ENCODE measurements at regions not wholly inside any gene's neighbourhood (a gene's known extent, or its start where the extent isn't known, plus 50 kb on each side); places are given as distances from the start of the nearest gene placed in this dataset.

- H3K9ac ChIP-seq (ENCODE audit: low read depth, low read length): no peak overlapping the region
- H3K27me3 ChIP-seq (ENCODE audit: insufficient read depth, low read length): no peaks in the 10 kb centered on the region
- H3K36me3 ChIP-seq (ENCODE audit: insufficient read depth, low read length): no peaks in the 10 kb centered on the region
- H3K9me3 ChIP-seq (ENCODE audit: insufficient read depth, low read depth, low read length): no peaks in the 10 kb centered on the region
- no peak overlapping the region for H3K27ac ChIP-seq (ENCODE audit: low read depth, low read length)
- 91% methylated on average over 10 of the region's 10 CpGs for WGBS
- peaks cover 16% of the 10 kb centered on the region for H3K4me1 ChIP-seq (ENCODE audit: insufficient read depth, low read length)
- no peak overlapping the region for H3K4me3 ChIP-seq (ENCODE audit: low read length)
Measured at GRCh38 chr12:9389796-9390195, 181.6 kb upstream of the PZP start.

GRCh38 chr12:9388379-9388778 is 180.2 kb upstream of the PZP start:
- peaks cover 16% of the 10 kb centered on the region for H3K4me1 ChIP-seq (ENCODE audit: insufficient read depth, low read length)
- no peak overlapping the region for H3K27ac ChIP-seq (ENCODE audit: low read depth, low read length)
- no peaks in the 10 kb centered on the region for H3K27me3 ChIP-seq (ENCODE audit: insufficient read depth, low read length)
- H3K9ac ChIP-seq (ENCODE audit: low read depth, low read length): no peak overlapping the region
- no peaks in the 10 kb centered on the region for H3K9me3 ChIP-seq (ENCODE audit: insufficient read depth, low read depth, low read length)
- H3K36me3 ChIP-seq (ENCODE audit: insufficient read depth, low read length): no peaks in the 10 kb centered on the region
- H3K4me3 ChIP-seq (ENCODE audit: low read length): no peak overlapping the region
- 91% methylated on average over 8 of the region's 8 CpGs for WGBS

- no peak overlapping the region for H3K4me3 ChIP-seq (ENCODE audit: low read length)
- H3K9me3 ChIP-seq (ENCODE audit: insufficient read depth, low read depth, low read length): no peaks in the 10 kb centered on the region
- no peak overlapping the region for H3K27ac ChIP-seq (ENCODE audit: low read depth, low read length)
- no peak overlapping the region for H3K9ac ChIP-seq (ENCODE audit: low read depth, low read length)
- 82% methylated on average over 2 of the region's 2 CpGs for WGBS
- H3K27me3 ChIP-seq (ENCODE audit: insufficient read depth, low read length): no peaks in the 10 kb centered on the region
- H3K36me3 ChIP-seq (ENCODE audit: insufficient read depth, low read length): no peaks in the 10 kb centered on the region
- H3K4me1 ChIP-seq (ENCODE audit: insufficient read depth, low read length): peaks cover 11% of the 10 kb centered on the region
Measured at GRCh38 chr12:9387450-9387849, 179.3 kb upstream of the PZP start.

GRCh38 chr12:9383585-9383984 is 175.4 kb upstream of the PZP start:
- Histone ChIP-seq H3K36me3 (ENCODE audit: insufficient read depth, low read length) (no peaks in the 10 kb centered on the region), H3K9ac (ENCODE audit: low read depth, low read length) (no peak overlapping the region), H3K4me3 (ENCODE audit: low read length) (no peak overlapping the region), H3K27me3 (ENCODE audit: insufficient read depth, low read length) (no peaks in the 10 kb centered on the region), H3K9me3 (ENCODE audit: insufficient read depth, low read depth, low read length) (no peaks in the 10 kb centered on the region), H3K4me1 (ENCODE audit: insufficient read depth, low read length) (no peaks in the 10 kb centered on the region), H3K27ac (ENCODE audit: low read depth, low read length) (no peak overlapping the region)
- 66% methylated on average over 4 of the region's 4 CpGs for WGBS

GRCh38 chr12:9381619-9382018 is 173.4 kb upstream of the PZP start:
- Histone ChIP-seq H3K9ac (ENCODE audit: low read depth, low read length) (no peak overlapping the region), H3K36me3 (ENCODE audit: insufficient read depth, low read length) (no peaks in the 10 kb centered on the region), H3K4me1 (ENCODE audit: insufficient read depth, low read length) (no peaks in the 10 kb centered on the region), H3K27ac (ENCODE audit: low read depth, low read length) (no peak overlapping the region), H3K27me3 (ENCODE audit: insufficient read depth, low read length) (no peaks in the 10 kb centered on the region), H3K4me3 (ENCODE audit: low read length) (no peak overlapping the region), H3K9me3 (ENCODE audit: insufficient read depth, low read depth, low read length) (no peaks in the 10 kb centered on the region)
- WGBS: 95% methylated on average over 2 of the region's 2 CpGs

GRCh38 chr12:9380650-9381049 is 172.5 kb upstream of the PZP start:
- H3K36me3 ChIP-seq (ENCODE audit: insufficient read depth, low read length): no peaks in the 10 kb centered on the region
- H3K4me1 ChIP-seq (ENCODE audit: insufficient read depth, low read length): no peaks in the 10 kb centered on the region
- H3K9ac ChIP-seq (ENCODE audit: low read depth, low read length): no peak overlapping the region
- no peak overlapping the region for H3K27ac ChIP-seq (ENCODE audit: low read depth, low read length)
- no peak overlapping the region for H3K4me3 ChIP-seq (ENCODE audit: low read length)
- no peaks in the 10 kb centered on the region for H3K27me3 ChIP-seq (ENCODE audit: insufficient read depth, low read length)
- 94% methylated on average over 4 of the region's 4 CpGs for WGBS
- no peaks in the 10 kb centered on the region for H3K9me3 ChIP-seq (ENCODE audit: insufficient read depth, low read depth, low read length)

- Histone ChIP-seq H3K9me3 (ENCODE audit: insufficient read depth, low read depth, low read length) (no peaks in the 10 kb centered on the region), H3K4me1 (ENCODE audit: insufficient read depth, low read length) (no peaks in the 10 kb centered on the region), H3K27me3 (ENCODE audit: insufficient read depth, low read length) (no peaks in the 10 kb centered on the region), H3K36me3 (ENCODE audit: insufficient read depth, low read length) (no peaks in the 10 kb centered on the region), H3K27ac (ENCODE audit: low read depth, low read length) (no peak overlapping the region), H3K9ac (ENCODE audit: low read depth, low read length) (no peak overlapping the region), H3K4me3 (ENCODE audit: low read length) (no peak overlapping the region)
- WGBS: 91% methylated on average over 8 of the region's 11 CpGs
Measured at GRCh38 chr12:9379023-9379742, 171.0 kb upstream of the PZP start.

GRCh38 chr12:9378430-9378835 is 170.2 kb upstream of the PZP start:
- Histone ChIP-seq H3K27me3 (ENCODE audit: insufficient read depth, low read length) (no peaks in the 10 kb centered on the region), H3K9me3 (ENCODE audit: insufficient read depth, low read depth, low read length) (no peaks in the 10 kb centered on the region), H3K4me3 (ENCODE audit: low read length) (no peak overlapping the region), H3K9ac (ENCODE audit: low read depth, low read length) (no peak overlapping the region), H3K4me1 (ENCODE audit: insufficient read depth, low read length) (no peaks in the 10 kb centered on the region), H3K36me3 (ENCODE audit: insufficient read depth, low read length) (no peaks in the 10 kb centered on the region), H3K27ac (ENCODE audit: low read depth, low read length) (no peak overlapping the region)
- 79% methylated on average over 6 of the region's 6 CpGs for WGBS

- Histone ChIP-seq H3K9ac (ENCODE audit: low read depth, low read length) (no peak overlapping the region), H3K4me1 (ENCODE audit: insufficient read depth, low read length) (no peaks in the 10 kb centered on the region), H3K4me3 (ENCODE audit: low read length) (no peak overlapping the region), H3K27ac (ENCODE audit: low read depth, low read length) (no peak overlapping the region), H3K27me3 (ENCODE audit: insufficient read depth, low read length) (no peaks in the 10 kb centered on the region), H3K36me3 (ENCODE audit: insufficient read depth, low read length) (no peaks in the 10 kb centered on the region), H3K9me3 (ENCODE audit: insufficient read depth, low read depth, low read length) (no peaks in the 10 kb centered on the region)
- WGBS: 100% methylated on average over 1 of the region's 2 CpGs
Measured at GRCh38 chr12:9372202-9372601, 164.0 kb upstream of the PZP start.

GRCh38 chr12:9367828-9368227 is 159.6 kb upstream of the PZP start:
- H3K9ac ChIP-seq (ENCODE audit: low read depth, low read length): no peak overlapping the region
- WGBS: 92% methylated on average over 5 of the region's 5 CpGs
- H3K4me1 ChIP-seq (ENCODE audit: insufficient read depth, low read length): peaks cover 34% of the 10 kb centered on the region
- no peaks in the 10 kb centered on the region for H3K36me3 ChIP-seq (ENCODE audit: insufficient read depth, low read length)
- no peaks in the 10 kb centered on the region for H3K27me3 ChIP-seq (ENCODE audit: insufficient read depth, low read length)
- H3K27ac ChIP-seq (ENCODE audit: low read depth, low read length): no peak overlapping the region
- H3K4me3 ChIP-seq (ENCODE audit: low read length): no peak overlapping the region
- H3K9me3 ChIP-seq (ENCODE audit: insufficient read depth, low read depth, low read length): no peaks in the 10 kb centered on the region

- WGBS: 87% methylated on average over 4 of the region's 4 CpGs
- Histone ChIP-seq H3K4me1 (ENCODE audit: insufficient read depth, low read length) (peaks cover 34% of the 10 kb centered on the region), H3K27me3 (ENCODE audit: insufficient read depth, low read length) (no peaks in the 10 kb centered on the region), H3K9ac (ENCODE audit: low read depth, low read length) (no peak overlapping the region), H3K36me3 (ENCODE audit: insufficient read depth, low read length) (no peaks in the 10 kb centered on the region), H3K27ac (ENCODE audit: low read depth, low read length) (no peak overlapping the region), H3K4me3 (ENCODE audit: low read length) (no peak overlapping the region), H3K9me3 (ENCODE audit: insufficient read depth, low read depth, low read length) (no peaks in the 10 kb centered on the region)
Measured at GRCh38 chr12:9367201-9367600, 159.0 kb upstream of the PZP start.

- 69% methylated on average over 2 of the region's 2 CpGs for WGBS
- H3K27ac ChIP-seq (ENCODE audit: low read depth, low read length): no peak overlapping the region
- H3K9me3 ChIP-seq (ENCODE audit: insufficient read depth, low read depth, low read length): no peaks in the 10 kb centered on the region
- no peak overlapping the region for H3K4me3 ChIP-seq (ENCODE audit: low read length)
- no peak overlapping the region for H3K9ac ChIP-seq (ENCODE audit: low read depth, low read length)
- H3K27me3 ChIP-seq (ENCODE audit: insufficient read depth, low read length): no peaks in the 10 kb centered on the region
- no peaks in the 10 kb centered on the region for H3K36me3 ChIP-seq (ENCODE audit: insufficient read depth, low read length)
- H3K4me1 ChIP-seq (ENCODE audit: insufficient read depth, low read length): peaks cover 34% of the 10 kb centered on the region
Measured at GRCh38 chr12:9365296-9365695, 157.1 kb upstream of the PZP start.
